SKM-1 (cell line): ENCODE measurements at regions not wholly inside any gene's neighbourhood (a gene's known extent, or its start where the extent isn't known, plus 50 kb on each side); places are given as distances from the start of the nearest gene placed in this dataset.
"Not testable (repeated sequence)": the region's sequence is repeated elsewhere in the genome, so short reads cannot be mapped to it uniquely, and the experiment has no call there.

Experiments
- DNase-seq: peaks from one replicate; lab custom pipeline; 2025; ENCODE audit not compliant: unreplicated experiment; lab: John Stamatoyannopoulos, UW

DNA sequence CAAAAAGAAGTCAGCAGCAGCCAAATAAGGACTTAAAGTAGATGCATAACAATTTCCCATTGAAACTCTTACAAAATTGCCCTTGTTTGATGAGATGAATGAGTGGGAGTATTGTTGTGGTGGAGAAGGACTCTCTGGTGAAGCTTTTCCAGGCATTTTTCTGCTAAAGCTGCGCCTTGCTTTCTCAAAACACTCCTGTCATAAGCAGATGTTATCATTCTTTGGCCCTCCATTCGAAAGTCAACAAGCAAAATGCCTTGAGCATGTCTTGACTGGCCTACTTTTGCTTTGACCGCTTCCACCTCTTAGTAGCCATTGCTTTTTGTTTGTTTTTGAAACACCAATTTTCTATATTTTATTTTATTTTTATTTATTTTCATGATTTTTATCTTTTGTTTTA, 340.9 kb upstream of the FGF13 start:
- no peak for DNase-seq

DNA sequence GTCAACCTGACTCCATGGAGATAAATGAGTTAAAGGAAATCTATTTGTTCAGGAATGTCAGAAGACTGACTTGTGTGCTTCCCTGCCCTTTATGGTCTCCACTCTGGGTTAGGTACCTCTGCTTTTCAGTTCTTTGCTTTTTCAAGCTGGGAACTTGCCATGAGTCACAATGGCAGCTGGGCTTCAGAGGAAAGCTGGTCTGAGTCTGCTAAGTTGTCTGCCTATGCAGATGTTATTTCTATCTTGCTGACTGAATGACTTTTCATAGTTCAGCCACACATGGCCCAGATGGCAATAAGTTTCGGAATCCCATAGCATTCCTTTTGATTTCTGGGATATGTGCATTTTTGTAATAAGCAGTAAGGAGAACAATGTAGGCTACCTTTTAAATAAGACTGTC, 337.9 kb upstream of the FGF13 start:
- no peak for DNase-seq

- no peak for DNase-seq
Observed at GRCh38 chrX:139044680-139045079, 333.2 kb upstream of the FGF13 start.

DNA sequence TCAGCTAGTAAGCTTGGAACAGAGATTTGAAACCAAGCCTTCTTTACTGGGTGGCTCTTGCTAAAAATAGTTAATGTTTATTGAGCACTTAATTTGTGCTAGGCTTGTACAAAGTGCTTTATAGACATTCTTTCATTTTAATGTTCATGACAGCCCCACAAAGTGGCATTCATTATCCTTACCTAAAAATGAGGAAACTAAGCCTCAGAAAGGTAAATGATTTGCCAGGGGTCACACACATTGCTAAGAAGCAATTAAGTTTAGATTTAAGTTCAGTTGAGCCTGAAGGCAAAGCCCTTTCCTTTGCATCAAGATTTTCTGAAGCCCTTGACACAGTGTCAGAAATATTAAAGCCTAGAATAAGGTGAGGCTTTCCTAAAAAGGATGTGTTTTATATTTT, 327.5 kb upstream of the FGF13 start:
- DNase-seq, result no peak

GRCh38 chrX:139026811-139027210, 315.3 kb upstream of the FGF13 start:
- DNase-seq, result no peak

GRCh38 chrX:139026406-139026805, 314.9 kb upstream of the FGF13 start:
- DNase-seq, result no peak

DNA sequence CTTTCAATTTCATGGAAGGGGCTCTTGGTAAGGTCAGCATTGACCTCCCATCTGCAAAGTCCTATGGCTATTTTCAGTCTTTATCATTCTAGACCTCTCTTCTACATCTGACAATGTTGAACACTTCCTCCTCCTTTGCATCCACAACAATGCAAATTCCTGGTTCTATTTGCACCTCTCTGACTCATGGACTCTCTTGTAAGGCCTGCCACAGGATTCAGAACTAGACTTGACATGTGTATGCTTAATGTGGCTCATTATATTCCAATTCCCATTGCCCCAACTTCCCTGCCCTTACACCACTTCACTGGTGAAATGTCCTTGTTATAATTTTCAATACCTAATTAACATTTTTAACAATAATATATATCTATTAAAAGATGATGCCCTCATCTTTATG, 314.3 kb upstream of the FGF13 start:
- no peak for DNase-seq

- no peak for DNase-seq
Observed at GRCh38 chrX:139023531-139023930, 312.0 kb upstream of the FGF13 start.

- no peak for DNase-seq
Observed at GRCh38 chrX:139020801-139021200, 309.3 kb upstream of the FGF13 start.

DNA sequence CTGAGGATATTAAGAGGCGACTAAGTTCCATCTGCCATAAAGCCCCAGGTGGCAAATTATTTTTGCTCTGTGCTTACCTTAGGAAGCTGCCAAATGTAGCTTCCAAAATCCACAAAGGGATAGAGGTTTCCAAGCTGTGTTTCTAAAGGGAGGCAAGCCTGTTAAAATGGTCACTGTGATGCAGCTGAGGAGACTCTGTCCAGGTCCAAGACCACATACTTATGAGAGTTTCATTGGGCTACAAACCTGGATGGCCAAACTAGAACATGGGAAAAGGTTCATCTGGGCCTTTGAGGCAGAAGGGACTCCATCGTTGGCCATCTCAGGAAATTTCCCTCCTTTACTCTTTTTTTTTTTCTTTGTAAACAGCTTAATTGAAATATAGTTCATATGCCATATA, 306.9 kb upstream of the FGF13 start:
- no peak for DNase-seq

DNA sequence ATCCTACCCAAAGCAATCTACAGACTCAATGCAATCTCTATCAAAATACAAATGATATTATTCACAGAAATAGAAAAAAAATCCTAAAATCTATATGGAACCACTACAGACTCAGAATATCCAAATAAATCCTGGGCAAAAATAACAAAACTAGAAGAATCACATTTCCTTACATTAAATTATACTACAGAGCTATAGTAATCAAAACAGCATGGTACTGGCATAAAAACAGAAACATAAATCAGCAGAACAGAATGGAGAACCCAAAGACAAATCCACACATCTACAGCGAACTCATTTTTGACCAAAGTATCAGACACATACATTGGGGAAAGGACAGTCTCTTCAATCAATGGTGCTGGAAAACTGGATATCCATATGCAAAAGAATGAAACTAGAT, 304.1 kb upstream of the FGF13 start:
- no peak for DNase-seq

GRCh38 chrX:139008185-139008584, 296.7 kb upstream of the FGF13 start:
- no peak for DNase-seq

- not testable (repeated sequence) for DNase-seq
Observed at GRCh38 chrX:139003856-139004527, 292.5 kb upstream of the FGF13 start.

- no peak for DNase-seq
Observed at GRCh38 chrX:139002319-139002718, 290.8 kb upstream of the FGF13 start.

DNA sequence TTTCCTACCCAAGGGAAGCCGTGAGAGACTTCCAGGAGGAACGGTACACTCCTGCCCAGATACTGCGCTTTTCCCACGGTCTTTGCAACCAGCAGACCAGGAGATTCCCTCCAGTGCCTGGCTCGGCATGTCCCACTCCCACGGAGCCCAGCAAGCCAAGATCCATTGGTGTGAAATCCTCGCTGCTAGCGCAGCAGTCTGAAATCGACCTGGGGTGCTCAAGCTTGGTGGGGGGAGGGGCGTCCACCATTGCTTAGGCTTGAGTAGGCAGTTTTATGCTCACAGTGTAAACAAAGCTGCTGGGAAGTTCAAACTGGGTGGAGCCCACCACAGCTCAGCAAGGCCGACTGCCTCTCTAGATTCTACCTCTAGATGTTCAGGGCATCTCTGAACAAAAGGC, 284.8 kb upstream of the FGF13 start:
- no peak for DNase-seq

- DNase-seq, result no peak
Observed at GRCh38 chrX:138995458-138995857, 283.9 kb upstream of the FGF13 start.

DNA sequence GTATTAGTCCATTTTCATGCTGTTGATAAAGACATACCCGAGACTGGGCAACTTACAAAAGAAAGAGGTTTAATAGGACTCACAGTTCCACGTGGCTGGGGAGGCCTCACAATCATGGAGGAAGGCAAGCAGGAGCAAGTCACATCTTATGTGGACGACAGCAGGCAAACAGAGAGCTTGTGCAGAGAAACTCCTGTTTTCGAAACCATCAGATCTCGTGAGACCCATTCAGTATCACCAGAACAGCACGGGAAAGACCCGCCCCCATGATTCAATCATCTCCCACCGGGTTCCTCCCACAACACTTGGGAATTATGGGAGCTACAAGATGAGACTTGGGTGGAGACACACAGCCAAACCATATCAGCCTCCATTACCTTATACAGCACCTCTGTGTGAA, 278.9 kb upstream of the FGF13 start:
- not testable (repeated sequence) for DNase-seq

DNA sequence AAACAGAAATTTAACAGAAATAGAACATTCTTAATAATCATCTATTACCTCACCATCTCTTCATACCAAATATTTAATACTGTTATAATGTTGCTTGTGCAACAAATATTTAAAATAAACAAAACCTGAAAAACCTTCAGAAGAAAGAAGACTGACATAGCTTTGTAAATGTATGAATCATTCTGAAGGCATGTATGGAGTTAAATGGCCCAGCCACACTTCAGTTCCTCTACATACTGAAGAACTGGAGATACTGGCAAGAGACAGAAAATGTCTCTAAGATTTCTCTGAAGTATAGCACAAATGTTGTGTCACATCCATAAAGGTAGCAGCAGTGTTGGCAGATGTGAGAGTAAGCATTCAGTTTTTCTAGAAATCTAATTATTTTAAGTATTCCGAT, 275.3 kb upstream of the FGF13 start:
- no peak for DNase-seq

DNA sequence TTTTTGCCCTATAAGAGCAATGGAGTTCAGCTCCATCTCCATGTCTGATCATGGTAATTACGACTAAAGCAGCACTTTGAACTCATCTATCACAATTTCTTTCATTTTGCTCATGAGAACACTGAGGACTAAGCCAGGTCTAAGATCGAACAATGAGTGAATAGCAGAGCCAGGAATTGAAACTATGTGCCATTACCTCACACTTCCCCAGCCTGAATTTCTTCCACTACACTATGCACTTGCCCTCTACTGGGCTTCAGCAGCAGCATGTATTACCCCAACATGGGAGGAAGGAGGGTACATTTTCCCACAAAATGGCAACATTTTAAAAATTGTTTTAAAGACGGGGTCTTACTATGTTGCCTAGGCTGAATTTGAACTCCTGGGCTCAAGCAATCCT, 274.7 kb upstream of the FGF13 start:
- no peak for DNase-seq

DNA sequence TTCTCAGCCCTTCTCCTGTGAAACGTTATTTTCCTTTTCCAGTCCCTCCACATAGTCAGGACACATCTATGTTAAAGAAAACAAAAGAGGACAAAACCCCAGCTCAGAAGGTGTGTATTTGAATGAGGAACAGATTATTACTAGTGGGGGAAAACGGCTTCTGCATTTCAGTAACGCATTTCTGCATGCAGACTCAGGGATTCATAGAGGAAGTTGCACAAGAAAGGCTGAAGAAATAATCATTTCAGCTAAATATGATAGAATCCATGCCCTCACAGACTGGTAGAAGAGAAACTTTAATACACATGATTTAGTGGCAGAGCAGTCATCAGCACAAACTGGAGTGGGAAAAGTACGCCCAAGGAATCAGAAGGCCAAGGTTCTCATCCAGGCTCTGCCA, 270.8 kb upstream of the FGF13 start:
- peak; percentile 19 for DNase-seq

DNA sequence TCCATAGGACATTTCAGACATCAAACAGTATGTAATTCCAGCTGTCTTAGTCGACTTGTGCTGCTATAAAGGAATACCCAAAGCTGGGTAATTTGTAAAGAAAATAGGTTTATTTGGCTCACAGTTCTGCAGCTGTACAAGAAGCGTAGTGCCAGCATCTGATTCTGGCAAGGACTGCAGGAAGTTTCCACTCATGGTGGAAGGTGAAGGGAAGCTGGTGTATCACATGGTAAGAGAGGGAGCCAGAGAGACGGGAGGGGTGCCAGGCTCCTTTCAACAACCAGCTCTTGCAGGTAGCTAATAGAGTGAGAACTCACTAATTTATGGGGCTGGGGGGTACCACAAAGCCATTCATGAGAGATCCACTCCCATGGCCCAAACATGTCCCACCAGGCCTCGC, 253.0 kb upstream of the FGF13 start:
- no peak for DNase-seq

GRCh38 chrX:138962419-138962818, 250.9 kb upstream of the FGF13 start:
- DNase-seq, result not testable (repeated sequence)

DNA sequence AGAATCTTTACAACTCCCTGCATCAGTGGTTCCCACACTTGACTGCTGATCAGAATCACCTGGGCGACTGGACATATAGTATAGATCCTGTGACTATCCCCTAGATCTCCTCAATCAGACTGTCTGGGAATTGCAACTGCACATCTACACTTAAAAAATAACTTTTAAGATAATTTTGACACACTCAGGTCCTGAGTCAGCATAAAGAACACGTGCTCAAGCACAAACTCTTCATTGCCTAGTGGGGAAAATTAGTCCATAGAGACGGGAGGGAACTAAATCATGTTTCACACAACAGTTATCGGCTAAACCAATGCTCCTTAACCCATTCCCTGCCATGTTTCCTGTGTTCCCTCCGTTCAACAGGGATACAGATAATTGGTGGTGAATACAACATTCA, 243.5 kb upstream of the FGF13 start:
- no peak for DNase-seq

- no peak for DNase-seq
Observed at GRCh38 chrX:138946926-138947325, 235.4 kb upstream of the FGF13 start.
